GM23338 (cell line): ENCODE measurements at regions not wholly inside any gene's neighbourhood (a gene's known extent, or its start where the extent isn't known, plus 50 kb on each side); places are given as distances from the start of the nearest gene placed in this dataset.

Experiments
- ATAC-seq: fragments of 200-7000 bp; cut with Tn5 transposase; 3 replicates; pipeline ENCODE4 v1.9.1; 2020
- DNase-seq: peaks from one replicate; pipeline ENCODE4 v3.0.0-alpha.2; 2015; ENCODE audit warnings: low spot score
- H2AFZ ChIP-seq: fragments of 200-600 bp; sonication (generic); 2 replicates; pipeline ENCODE4 v1.8.0; 2016; ENCODE audit warnings: antibody characterized with exemption, mild to moderate bottlenecking, moderate library complexity
- H3F3A ChIP-seq: fragments of 200-600 bp; sonication (generic); replicated peaks from 2 replicates; pipeline ENCODE4 v1.8.0; 2017; ENCODE audit warnings: antibody characterized with exemption, mixed run types, low read depth
- H3K27ac ChIP-seq: fragments of 200-600 bp; sonication (generic); 2 replicates; pipeline ENCODE4 v1.6.1; 2016; ENCODE audit warnings: low read depth
- H3K27me3 ChIP-seq: fragments of 200-600 bp; sonication (generic); 2 replicates; pipeline ENCODE4 v1.8.0; 2016; ENCODE audit warnings: mild to moderate bottlenecking, mixed run types, moderate library complexity; ENCODE audit not compliant: insufficient read depth
- H3K36me3 ChIP-seq: fragments of 200-600 bp; sonication (generic); 2 replicates; pipeline ENCODE4 v1.8.0; 2016; ENCODE audit warnings: mild to moderate bottlenecking; ENCODE audit not compliant: insufficient read depth
- H3K4me1 ChIP-seq: fragments of 200-600 bp; sonication (generic); 2 replicates; pipeline ENCODE4 v1.8.0; 2016; ENCODE audit warnings: mild to moderate bottlenecking, moderate library complexity; ENCODE audit not compliant: insufficient read depth
- H3K4me2 ChIP-seq: fragments of 200-600 bp; sonication (generic); 2 replicates; pipeline ENCODE4 v1.7.1; 2017; ENCODE audit warnings: mixed run types
- H3K4me3 ChIP-seq: fragments of 200-600 bp; sonication (generic); 2 replicates; pipeline ENCODE4 v1.6.1; 2016; ENCODE audit warnings: mixed run types
- H3K79me2 ChIP-seq: fragments of 200-600 bp; sonication (generic); replicated peaks from 2 replicates; pipeline ENCODE4 v1.8.0; 2017; ENCODE audit warnings: mild to moderate bottlenecking; ENCODE audit not compliant: insufficient read depth
- H3K9me2 ChIP-seq: fragments of 200-600 bp; sonication (generic); 2 replicates; pipeline ENCODE4 v1.8.0; 2017; ENCODE audit not compliant: insufficient read depth
- H4K20me1 ChIP-seq: fragments of 200-600 bp; sonication (generic); replicated peaks from 2 replicates; pipeline ENCODE4 v1.8.0; 2017; ENCODE audit warnings: mild to moderate bottlenecking; ENCODE audit not compliant: insufficient read depth
- H3K27ac Mint-ChIP-seq: 2 replicates; pipeline ENCODE4 v1.8.0; 2020; ENCODE audit warnings: inconsistent platforms, mild to moderate bottlenecking, moderate library complexity, mixed read lengths
- H3K27me3 Mint-ChIP-seq: 3 replicates; pipeline ENCODE4 v1.8.0; 2022; ENCODE audit warnings: low read depth, mild to moderate bottlenecking, moderate library complexity, mixed read lengths, inconsistent platforms; ENCODE audit not compliant: insufficient read depth, poor library complexity
- H3K36me3 Mint-ChIP-seq: 3 replicates; pipeline ENCODE4 v1.8.0; 2021; ENCODE audit warnings: low read depth, mild to moderate bottlenecking, inconsistent platforms, moderate library complexity, mixed read lengths
- H3K4me1 Mint-ChIP-seq: 3 replicates; pipeline ENCODE4 v1.8.0; 2020; ENCODE audit warnings: mild to moderate bottlenecking, inconsistent platforms, mixed read lengths
- H3K4me3 Mint-ChIP-seq: 3 replicates; pipeline ENCODE4 v1.8.0; 2021; ENCODE audit warnings: moderate library complexity, mild to moderate bottlenecking, inconsistent platforms, mixed read lengths
- H3K9me3 Mint-ChIP-seq: 3 replicates; pipeline ENCODE4 v1.8.0; 2020; ENCODE audit warnings: moderate library complexity, mild to moderate bottlenecking, inconsistent platforms, mixed read lengths
- CREB1 ChIP-seq: fragments of 250-450 bp; sonication (Bioruptor Pico); IDR thresholded peaks from 2 replicates; pipeline ENCODE4 v1.5.0; 2020; ENCODE audit warnings: low read depth, mild to moderate bottlenecking, moderate library complexity
- EZH2 ChIP-seq: fragments of 200-600 bp; sonication (generic); IDR thresholded peaks from one replicate; pipeline ENCODE4 v1.8.0; 2017; ENCODE audit warnings: antibody characterized with exemption, mild to moderate bottlenecking, low read depth; ENCODE audit not compliant: unreplicated experiment
- EZH2phosphoT487 ChIP-seq: fragments of 200-600 bp; sonication (generic); IDR thresholded peaks from one replicate; pipeline ENCODE4 v1.8.1; 2018; ENCODE audit warnings: antibody characterized with exemption; ENCODE audit not compliant: unreplicated experiment
- JUNB ChIP-seq: IDR thresholded peaks from one replicate; pipeline ENCODE4 v1.6.1; 2016; ENCODE audit warnings: antibody characterized with exemption; ENCODE audit not compliant: unreplicated experiment
- NANOG ChIP-seq: IDR thresholded peaks from 2 replicates; pipeline ENCODE4 v1.6.1; 2016; ENCODE audit warnings: antibody characterized with exemption, borderline replicate concordance
- STAT1 ChIP-seq: IDR thresholded peaks from one replicate; pipeline ENCODE4 v1.6.1; 2016; ENCODE audit warnings: antibody characterized with exemption; ENCODE audit not compliant: unreplicated experiment
- ZNF114 ChIP-seq: fragments of 250-450 bp; sonication (Bioruptor Pico); IDR thresholded peaks from 2 replicates; pipeline ENCODE4 v1.5.0; 2020; ENCODE audit warnings: mild to moderate bottlenecking, moderate library complexity
- ZNF331 ChIP-seq: fragments of 250-450 bp; sonication (Bioruptor Pico); IDR thresholded peaks from 2 replicates; pipeline ENCODE4 v1.5.0; 2020; ENCODE audit warnings: low read depth, mild to moderate bottlenecking, moderate library complexity
- TF ChIP-seq, protein P1 (sequence below), 2 experiments: fragments of 200-600 bp in 1 of 2; sonication (generic) in 1 of 2; conservative IDR thresholded peaks; 2 replicates each; pipeline versions ENCODE4 v1.5.1 to v1.6.1; 2016 to 2017; ENCODE audit warnings: antibody characterized with exemption in 2 of 2, low read depth in 2 of 2, mild to moderate bottlenecking in 2 of 2, moderate library complexity in 1 of 2
- TF ChIP-seq, protein P2 (sequence below): fragments of 250-450 bp; sonication (Bioruptor Pico); IDR thresholded peaks from 2 replicates; pipeline ENCODE4 v1.5.0; 2020; ENCODE audit warnings: mild to moderate bottlenecking, moderate library complexity
- TF ChIP-seq, protein P3 (sequence below): IDR thresholded peaks from one replicate; pipeline ENCODE4 v1.6.1; 2018; ENCODE audit warnings: antibody characterized with exemption; ENCODE audit not compliant: unreplicated experiment

DNA sequence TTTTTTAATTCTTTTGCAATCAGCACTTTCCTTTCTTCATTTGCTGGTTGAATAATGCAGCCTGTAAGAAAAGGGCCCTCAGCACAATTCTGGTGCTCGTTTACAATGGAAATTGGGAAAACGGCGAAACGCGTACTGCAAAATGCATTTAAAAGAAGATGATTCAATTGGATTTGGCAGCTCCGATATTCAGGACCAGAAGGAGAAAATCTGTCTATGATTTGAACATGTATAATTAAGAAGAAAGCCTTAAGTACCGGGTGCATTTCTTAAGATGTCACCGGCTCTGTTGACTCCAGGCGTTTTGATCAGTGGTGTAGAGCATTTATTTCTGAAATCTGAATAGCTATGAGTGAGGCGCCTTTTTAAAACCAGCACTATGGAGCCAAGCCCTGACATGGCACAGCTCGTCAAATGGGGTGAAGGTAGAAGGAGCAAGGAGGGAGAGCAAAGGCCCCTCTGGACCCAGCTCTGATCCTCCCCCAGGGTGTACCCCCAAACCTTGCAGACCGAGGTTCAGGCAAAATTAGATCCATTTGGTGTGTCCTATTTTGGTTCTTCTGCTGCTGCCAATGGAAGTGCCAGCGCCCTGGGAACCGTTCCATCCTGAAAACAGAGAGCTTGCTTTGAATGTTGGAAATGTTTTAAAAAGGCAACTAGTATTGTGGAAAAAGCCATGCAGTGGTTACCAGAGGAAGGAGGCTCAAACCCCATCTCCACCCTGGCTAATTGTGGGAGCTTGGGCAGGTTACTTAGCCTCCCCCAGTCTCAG lies 161.4 kb upstream of the RPL38 start:
- no peak for DNase-seq
- ATAC-seq, result no peak
- no peaks in the 10 kb centered on the region for H3K79me2 ChIP-seq
- H3K36me3 Mint-ChIP-seq, result no peaks in the 10 kb centered on the region
- no peaks in the 10 kb centered on the region for H3K9me3 Mint-ChIP-seq
- H3K27me3 Mint-ChIP-seq, result peaks cover 6% of the 10 kb centered on the region
- H3K4me2 ChIP-seq, result no peak overlapping the region
- no peaks in the 10 kb centered on the region for H3K9me2 ChIP-seq
- H3K27ac ChIP-seq, result no peak overlapping the region
- no peaks in the 10 kb centered on the region for H3F3A ChIP-seq
- H3K4me3 ChIP-seq, result no peak overlapping the region
- H3K4me3 Mint-ChIP-seq, result no peak overlapping the region
- TF ChIP-seq EZH2, result no peak
- TF ChIP-seq EZH2phosphoT487, result no peak
- no peak for TF ChIP-seq STAT1
- TF ChIP-seq, protein P1, sequence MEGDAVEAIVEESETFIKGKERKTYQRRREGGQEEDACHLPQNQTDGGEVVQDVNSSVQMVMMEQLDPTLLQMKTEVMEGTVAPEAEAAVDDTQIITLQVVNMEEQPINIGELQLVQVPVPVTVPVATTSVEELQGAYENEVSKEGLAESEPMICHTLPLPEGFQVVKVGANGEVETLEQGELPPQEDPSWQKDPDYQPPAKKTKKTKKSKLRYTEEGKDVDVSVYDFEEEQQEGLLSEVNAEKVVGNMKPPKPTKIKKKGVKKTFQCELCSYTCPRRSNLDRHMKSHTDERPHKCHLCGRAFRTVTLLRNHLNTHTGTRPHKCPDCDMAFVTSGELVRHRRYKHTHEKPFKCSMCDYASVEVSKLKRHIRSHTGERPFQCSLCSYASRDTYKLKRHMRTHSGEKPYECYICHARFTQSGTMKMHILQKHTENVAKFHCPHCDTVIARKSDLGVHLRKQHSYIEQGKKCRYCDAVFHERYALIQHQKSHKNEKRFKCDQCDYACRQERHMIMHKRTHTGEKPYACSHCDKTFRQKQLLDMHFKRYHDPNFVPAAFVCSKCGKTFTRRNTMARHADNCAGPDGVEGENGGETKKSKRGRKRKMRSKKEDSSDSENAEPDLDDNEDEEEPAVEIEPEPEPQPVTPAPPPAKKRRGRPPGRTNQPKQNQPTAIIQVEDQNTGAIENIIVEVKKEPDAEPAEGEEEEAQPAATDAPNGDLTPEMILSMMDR (conservative IDR thresholded peaks at IDR 0.05; ENCODE audit: low read depth in 2 of 2), result no peak
- no peak for TF ChIP-seq ZNF331 (CRISPR knock-in tag)
- TF ChIP-seq, protein P2, sequence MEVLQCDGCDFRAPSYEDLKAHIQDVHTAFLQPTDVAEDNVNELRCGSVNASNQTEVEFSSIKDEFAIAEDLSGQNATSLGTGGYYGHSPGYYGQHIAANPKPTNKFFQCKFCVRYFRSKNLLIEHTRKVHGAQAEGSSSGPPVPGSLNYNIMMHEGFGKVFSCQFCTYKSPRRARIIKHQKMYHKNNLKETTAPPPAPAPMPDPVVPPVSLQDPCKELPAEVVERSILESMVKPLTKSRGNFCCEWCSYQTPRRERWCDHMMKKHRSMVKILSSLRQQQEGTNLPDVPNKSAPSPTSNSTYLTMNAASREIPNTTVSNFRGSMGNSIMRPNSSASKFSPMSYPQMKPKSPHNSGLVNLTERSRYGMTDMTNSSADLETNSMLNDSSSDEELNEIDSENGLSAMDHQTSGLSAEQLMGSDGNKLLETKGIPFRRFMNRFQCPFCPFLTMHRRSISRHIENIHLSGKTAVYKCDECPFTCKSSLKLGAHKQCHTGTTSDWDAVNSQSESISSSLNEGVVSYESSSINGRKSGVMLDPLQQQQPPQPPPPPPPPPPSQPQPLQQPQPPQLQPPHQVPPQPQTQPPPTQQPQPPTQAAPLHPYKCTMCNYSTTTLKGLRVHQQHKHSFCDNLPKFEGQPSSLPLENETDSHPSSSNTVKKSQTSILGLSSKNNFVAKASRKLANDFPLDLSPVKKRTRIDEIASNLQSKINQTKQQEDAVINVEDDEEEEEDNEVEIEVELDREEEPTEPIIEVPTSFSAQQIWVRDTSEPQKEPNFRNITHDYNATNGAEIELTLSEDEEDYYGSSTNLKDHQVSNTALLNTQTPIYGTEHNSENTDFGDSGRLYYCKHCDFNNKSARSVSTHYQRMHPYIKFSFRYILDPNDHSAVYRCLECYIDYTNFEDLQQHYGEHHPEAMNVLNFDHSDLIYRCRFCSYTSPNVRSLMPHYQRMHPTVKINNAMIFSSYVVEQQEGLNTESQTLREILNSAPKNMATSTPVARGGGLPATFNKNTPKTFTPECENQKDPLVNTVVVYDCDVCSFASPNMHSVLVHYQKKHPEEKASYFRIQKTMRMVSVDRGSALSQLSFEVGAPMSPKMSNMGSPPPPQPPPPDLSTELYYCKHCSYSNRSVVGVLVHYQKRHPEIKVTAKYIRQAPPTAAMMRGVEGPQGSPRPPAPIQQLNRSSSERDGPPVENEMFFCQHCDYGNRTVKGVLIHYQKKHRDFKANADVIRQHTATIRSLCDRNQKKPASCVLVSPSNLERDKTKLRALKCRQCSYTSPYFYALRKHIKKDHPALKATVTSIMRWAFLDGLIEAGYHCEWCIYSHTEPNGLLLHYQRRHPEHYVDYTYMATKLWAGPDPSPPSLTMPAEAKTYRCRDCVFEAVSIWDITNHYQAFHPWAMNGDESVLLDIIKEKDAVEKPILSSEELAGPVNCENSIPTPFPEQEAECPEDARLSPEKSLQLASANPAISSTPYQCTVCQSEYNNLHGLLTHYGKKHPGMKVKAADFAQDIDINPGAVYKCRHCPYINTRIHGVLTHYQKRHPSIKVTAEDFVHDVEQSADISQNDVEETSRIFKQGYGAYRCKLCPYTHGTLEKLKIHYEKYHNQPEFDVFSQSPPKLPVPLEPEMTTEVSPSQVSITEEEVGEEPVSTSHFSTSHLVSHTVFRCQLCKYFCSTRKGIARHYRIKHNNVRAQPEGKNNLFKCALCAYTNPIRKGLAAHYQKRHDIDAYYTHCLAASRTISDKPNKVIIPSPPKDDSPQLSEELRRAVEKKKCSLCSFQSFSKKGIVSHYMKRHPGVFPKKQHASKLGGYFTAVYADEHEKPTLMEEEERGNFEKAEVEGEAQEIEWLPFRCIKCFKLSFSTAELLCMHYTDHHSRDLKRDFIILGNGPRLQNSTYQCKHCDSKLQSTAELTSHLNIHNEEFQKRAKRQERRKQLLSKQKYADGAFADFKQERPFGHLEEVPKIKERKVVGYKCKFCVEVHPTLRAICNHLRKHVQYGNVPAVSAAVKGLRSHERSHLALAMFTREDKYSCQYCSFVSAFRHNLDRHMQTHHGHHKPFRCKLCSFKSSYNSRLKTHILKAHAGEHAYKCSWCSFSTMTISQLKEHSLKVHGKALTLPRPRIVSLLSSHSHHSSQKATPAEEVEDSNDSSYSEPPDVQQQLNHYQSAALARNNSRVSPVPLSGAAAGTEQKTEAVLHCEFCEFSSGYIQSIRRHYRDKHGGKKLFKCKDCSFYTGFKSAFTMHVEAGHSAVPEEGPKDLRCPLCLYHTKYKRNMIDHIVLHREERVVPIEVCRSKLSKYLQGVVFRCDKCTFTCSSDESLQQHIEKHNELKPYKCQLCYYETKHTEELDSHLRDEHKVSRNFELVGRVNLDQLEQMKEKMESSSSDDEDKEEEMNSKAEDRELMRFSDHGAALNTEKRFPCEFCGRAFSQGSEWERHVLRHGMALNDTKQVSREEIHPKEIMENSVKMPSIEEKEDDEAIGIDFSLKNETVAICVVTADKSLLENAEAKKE (CRISPR knock-in tag), result no peak
- no peak for TF ChIP-seq NANOG
- no peak for TF ChIP-seq ZNF114
- TF ChIP-seq, protein P3, sequence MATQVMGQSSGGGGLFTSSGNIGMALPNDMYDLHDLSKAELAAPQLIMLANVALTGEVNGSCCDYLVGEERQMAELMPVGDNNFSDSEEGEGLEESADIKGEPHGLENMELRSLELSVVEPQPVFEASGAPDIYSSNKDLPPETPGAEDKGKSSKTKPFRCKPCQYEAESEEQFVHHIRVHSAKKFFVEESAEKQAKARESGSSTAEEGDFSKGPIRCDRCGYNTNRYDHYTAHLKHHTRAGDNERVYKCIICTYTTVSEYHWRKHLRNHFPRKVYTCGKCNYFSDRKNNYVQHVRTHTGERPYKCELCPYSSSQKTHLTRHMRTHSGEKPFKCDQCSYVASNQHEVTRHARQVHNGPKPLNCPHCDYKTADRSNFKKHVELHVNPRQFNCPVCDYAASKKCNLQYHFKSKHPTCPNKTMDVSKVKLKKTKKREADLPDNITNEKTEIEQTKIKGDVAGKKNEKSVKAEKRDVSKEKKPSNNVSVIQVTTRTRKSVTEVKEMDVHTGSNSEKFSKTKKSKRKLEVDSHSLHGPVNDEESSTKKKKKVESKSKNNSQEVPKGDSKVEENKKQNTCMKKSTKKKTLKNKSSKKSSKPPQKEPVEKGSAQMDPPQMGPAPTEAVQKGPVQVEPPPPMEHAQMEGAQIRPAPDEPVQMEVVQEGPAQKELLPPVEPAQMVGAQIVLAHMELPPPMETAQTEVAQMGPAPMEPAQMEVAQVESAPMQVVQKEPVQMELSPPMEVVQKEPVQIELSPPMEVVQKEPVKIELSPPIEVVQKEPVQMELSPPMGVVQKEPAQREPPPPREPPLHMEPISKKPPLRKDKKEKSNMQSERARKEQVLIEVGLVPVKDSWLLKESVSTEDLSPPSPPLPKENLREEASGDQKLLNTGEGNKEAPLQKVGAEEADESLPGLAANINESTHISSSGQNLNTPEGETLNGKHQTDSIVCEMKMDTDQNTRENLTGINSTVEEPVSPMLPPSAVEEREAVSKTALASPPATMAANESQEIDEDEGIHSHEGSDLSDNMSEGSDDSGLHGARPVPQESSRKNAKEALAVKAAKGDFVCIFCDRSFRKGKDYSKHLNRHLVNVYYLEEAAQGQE, result no peak
- TF ChIP-seq CREB1 (CRISPR knock-in tag), result no peak
- TF ChIP-seq JUNB, result no peak
- H3K4me1 Mint-ChIP-seq, result no peaks in the 10 kb centered on the region
- H4K20me1 ChIP-seq, result no peaks in the 10 kb centered on the region
- H3K27me3 ChIP-seq, result no peaks in the 10 kb centered on the region
- no peak overlapping the region for H3K27ac Mint-ChIP-seq
- H2AFZ ChIP-seq, result no peak overlapping the region
- no peaks in the 10 kb centered on the region for H3K36me3 ChIP-seq
- no peaks in the 10 kb centered on the region for H3K4me1 ChIP-seq
